HepG2 (cell line): ENCODE measurements at regions not wholly inside any gene's neighbourhood (a gene's known extent, or its start where the extent isn't known, plus 50 kb on each side); places are given as distances from the start of the nearest gene placed in this dataset.

Experiments used
- CHCHD3 ChIP-seq: sonication (generic); formaldehyde crosslinking; IDR thresholded peaks from 2 replicates; pipeline ENCODE4 v1.8.0; 2022; ENCODE audit warnings: mild to moderate bottlenecking, missing genetic modification reagents, moderate library complexity
- CSRNP2 ChIP-seq: sonication (generic); formaldehyde crosslinking; conservative IDR thresholded peaks from 2 replicates; pipeline ENCODE4 v1.8.0; 2022; ENCODE audit warnings: low read depth, missing genetic modification reagents
- FOXA3 ChIP-seq: IDR thresholded peaks from 2 replicates; pipeline ENCODE4 v1.6.1; 2016; ENCODE audit warnings: missing genetic modification reagents, missing compliant biosample characterization
- FOXC1 ChIP-seq: sonication (generic); formaldehyde crosslinking; IDR thresholded peaks from 2 replicates; pipeline ENCODE4 v1.8.0; 2022; ENCODE audit warnings: mild to moderate bottlenecking, missing genetic modification reagents, borderline replicate concordance
- KDM1A ChIP-seq: IDR thresholded peaks from 2 replicates; pipeline ENCODE4 v1.6.1; 2016; ENCODE audit warnings: missing compliant biosample characterization
- MAF1 ChIP-seq: sonication (generic); formaldehyde crosslinking; IDR thresholded peaks from 2 replicates; pipeline ENCODE4 v1.5.0; 2020; ENCODE audit warnings: missing genetic modification reagents, borderline replicate concordance
- MTA1 ChIP-seq: sonication (generic); formaldehyde crosslinking; IDR thresholded peaks from 2 replicates; pipeline ENCODE4 v1.4.0; 2020; ENCODE audit warnings: missing genetic modification reagents, mild to moderate bottlenecking, borderline replicate concordance
- MTA3 ChIP-seq: sonication (generic); formaldehyde crosslinking; IDR thresholded peaks from 2 replicates; pipeline ENCODE4 v1.4.0; 2020; ENCODE audit warnings: missing genetic modification reagents
- NFKB2 ChIP-seq: sonication (generic); formaldehyde crosslinking; IDR thresholded peaks from 2 replicates; pipeline ENCODE4 v1.4.0; 2020; ENCODE audit warnings: missing genetic modification reagents, borderline replicate concordance
- NR3C1 ChIP-seq: sonication (generic); formaldehyde crosslinking; IDR thresholded peaks from 2 replicates; pipeline ENCODE4 v1.4.0; 2020; ENCODE audit warnings: missing genetic modification reagents
- PHF5A ChIP-seq: IDR thresholded peaks from one replicate; pipeline ENCODE4 v1.6.1; 2018; ENCODE audit warnings: low read depth, missing genetic modification reagents; ENCODE audit not compliant: unreplicated experiment
- RXRA ChIP-seq: sonication (generic); formaldehyde crosslinking; IDR thresholded peaks from 2 replicates; pipeline ENCODE4 v1.5.1; 2020; ENCODE audit warnings: missing genetic modification reagents
- ZNF207 ChIP-seq: fragments of 450-650 bp; IDR thresholded peaks from 2 replicates; pipeline ENCODE4 v1.6.1; 2016; ENCODE audit warnings: antibody characterized with exemption, borderline replicate concordance
- ZNF33B ChIP-seq: sonication (generic); formaldehyde crosslinking; IDR thresholded peaks from 2 replicates; pipeline ENCODE4 v1.5.1; 2020; ENCODE audit warnings: mild to moderate bottlenecking, missing genetic modification reagents
- ZNF772 ChIP-seq: sonication (generic); formaldehyde crosslinking; IDR thresholded peaks from 2 replicates; pipeline ENCODE4 v1.5.0; 2020; ENCODE audit warnings: mild to moderate bottlenecking, missing genetic modification reagents
- TF ChIP-seq, protein P1 (sequence below): conservative IDR thresholded peaks from 2 replicates; pipeline ENCODE4 v1.6.1; 2018; ENCODE audit warnings: missing genetic modification reagents
- TF ChIP-seq, protein P2 (sequence below): sonication (generic); formaldehyde crosslinking; conservative IDR thresholded peaks from 2 replicates; pipeline ENCODE4 v1.4.0; 2020; ENCODE audit warnings: missing genetic modification reagents
- TF ChIP-seq, protein P3 (sequence below): sonication (generic); formaldehyde crosslinking; IDR thresholded peaks from 2 replicates; pipeline ENCODE4 v1.8.1; 2022; ENCODE audit warnings: low read depth, mild to moderate bottlenecking, missing genetic modification reagents
- TF ChIP-seq, protein P4 (sequence below): sonication (generic); formaldehyde crosslinking; IDR thresholded peaks from 2 replicates; pipeline ENCODE4 v1.9.0; 2021; ENCODE audit warnings: missing genetic modification reagents, mild to moderate bottlenecking, borderline replicate concordance
- TF ChIP-seq, protein P5 (sequence below), 2 experiments: fragments of 450-650 bp in 1 of 2; sonication (generic) in 1 of 2; formaldehyde crosslinking; IDR thresholded peaks; 2 replicates each; pipeline versions ENCODE4 v1.5.0 to v1.8.0; 2020 to 2022; ENCODE audit warnings: mild to moderate bottlenecking in 1 of 2, missing genetic modification reagents in 1 of 2

- TF ChIP-seq ZNF772 (CRISPR knock-in tag) (no peak), MAF1 (CRISPR knock-in tag) (no peak), PHF5A (CRISPR knock-in tag) (peak; percentile 49), NFKB2 (CRISPR knock-in tag) (no peak), NR3C1 (no peak), RXRA (CRISPR knock-in tag) (peak; percentile 78; the same call in 1 of the 2 replicates), FOXC1 (no peak), FOXA3 (CRISPR knock-in tag) (peak; percentile 89), ZNF207 (no peak), CSRNP2 (no peak), MTA1 (CRISPR knock-in tag) (peak; percentile 55; the same call in 1 of the 2 replicates), ZNF33B (CRISPR knock-in tag) (no peak), KDM1A (CRISPR knock-in tag) (0 out of 2 replicates have a peak, but pooled peaks have one; percentile 15), MTA3 (CRISPR knock-in tag) (no peak), CHCHD3 (CRISPR knock-in tag) (no peak)
- TF ChIP-seq, protein P1, sequence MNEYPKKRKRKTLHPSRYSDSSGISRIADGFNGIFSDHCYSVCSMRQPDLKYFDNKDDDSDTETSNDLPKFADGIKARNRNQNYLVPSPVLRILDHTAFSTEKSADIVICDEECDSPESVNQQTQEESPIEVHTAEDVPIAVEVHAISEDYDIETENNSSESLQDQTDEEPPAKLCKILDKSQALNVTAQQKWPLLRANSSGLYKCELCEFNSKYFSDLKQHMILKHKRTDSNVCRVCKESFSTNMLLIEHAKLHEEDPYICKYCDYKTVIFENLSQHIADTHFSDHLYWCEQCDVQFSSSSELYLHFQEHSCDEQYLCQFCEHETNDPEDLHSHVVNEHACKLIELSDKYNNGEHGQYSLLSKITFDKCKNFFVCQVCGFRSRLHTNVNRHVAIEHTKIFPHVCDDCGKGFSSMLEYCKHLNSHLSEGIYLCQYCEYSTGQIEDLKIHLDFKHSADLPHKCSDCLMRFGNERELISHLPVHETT (CRISPR knock-in tag): 0 out of 2 replicates have a peak, but pooled peaks have one; percentile 31
- TF ChIP-seq, protein P2, sequence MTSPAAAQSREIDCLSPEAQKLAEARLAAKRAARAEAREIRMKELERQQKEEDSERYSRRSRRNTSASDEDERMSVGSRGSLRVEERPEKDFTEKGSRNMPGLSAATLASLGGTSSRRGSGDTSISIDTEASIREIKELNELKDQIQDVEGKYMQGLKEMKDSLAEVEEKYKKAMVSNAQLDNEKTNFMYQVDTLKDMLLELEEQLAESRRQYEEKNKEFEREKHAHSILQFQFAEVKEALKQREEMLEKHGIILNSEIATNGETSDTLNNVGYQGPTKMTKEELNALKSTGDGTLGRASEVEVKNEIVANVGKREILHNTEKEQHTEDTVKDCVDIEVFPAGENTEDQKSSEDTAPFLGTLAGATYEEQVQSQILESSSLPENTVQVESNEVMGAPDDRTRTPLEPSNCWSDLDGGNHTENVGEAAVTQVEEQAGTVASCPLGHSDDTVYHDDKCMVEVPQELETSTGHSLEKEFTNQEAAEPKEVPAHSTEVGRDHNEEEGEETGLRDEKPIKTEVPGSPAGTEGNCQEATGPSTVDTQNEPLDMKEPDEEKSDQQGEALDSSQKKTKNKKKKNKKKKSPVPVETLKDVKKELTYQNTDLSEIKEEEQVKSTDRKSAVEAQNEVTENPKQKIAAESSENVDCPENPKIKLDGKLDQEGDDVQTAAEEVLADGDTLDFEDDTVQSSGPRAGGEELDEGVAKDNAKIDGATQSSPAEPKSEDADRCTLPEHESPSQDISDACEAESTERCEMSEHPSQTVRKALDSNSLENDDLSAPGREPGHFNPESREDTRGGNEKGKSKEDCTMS (CRISPR knock-in tag): no peak
- TF ChIP-seq, protein P3, sequence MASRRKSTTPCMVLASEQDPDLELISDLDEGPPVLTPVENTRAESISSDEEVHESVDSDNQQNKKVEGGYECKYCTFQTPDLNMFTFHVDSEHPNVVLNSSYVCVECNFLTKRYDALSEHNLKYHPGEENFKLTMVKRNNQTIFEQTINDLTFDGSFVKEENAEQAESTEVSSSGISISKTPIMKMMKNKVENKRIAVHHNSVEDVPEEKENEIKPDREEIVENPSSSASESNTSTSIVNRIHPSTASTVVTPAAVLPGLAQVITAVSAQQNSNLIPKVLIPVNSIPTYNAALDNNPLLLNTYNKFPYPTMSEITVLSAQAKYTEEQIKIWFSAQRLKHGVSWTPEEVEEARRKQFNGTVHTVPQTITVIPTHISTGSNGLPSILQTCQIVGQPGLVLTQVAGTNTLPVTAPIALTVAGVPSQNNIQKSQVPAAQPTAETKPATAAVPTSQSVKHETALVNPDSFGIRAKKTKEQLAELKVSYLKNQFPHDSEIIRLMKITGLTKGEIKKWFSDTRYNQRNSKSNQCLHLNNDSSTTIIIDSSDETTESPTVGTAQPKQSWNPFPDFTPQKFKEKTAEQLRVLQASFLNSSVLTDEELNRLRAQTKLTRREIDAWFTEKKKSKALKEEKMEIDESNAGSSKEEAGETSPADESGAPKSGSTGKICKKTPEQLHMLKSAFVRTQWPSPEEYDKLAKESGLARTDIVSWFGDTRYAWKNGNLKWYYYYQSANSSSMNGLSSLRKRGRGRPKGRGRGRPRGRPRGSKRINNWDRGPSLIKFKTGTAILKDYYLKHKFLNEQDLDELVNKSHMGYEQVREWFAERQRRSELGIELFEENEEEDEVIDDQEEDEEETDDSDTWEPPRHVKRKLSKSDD (CRISPR knock-in tag): no peak
- TF ChIP-seq, protein P4, sequence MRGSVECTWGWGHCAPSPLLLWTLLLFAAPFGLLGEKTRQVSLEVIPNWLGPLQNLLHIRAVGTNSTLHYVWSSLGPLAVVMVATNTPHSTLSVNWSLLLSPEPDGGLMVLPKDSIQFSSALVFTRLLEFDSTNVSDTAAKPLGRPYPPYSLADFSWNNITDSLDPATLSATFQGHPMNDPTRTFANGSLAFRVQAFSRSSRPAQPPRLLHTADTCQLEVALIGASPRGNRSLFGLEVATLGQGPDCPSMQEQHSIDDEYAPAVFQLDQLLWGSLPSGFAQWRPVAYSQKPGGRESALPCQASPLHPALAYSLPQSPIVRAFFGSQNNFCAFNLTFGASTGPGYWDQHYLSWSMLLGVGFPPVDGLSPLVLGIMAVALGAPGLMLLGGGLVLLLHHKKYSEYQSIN (CRISPR knock-in tag): no peak
- TF ChIP-seq, protein P5, sequence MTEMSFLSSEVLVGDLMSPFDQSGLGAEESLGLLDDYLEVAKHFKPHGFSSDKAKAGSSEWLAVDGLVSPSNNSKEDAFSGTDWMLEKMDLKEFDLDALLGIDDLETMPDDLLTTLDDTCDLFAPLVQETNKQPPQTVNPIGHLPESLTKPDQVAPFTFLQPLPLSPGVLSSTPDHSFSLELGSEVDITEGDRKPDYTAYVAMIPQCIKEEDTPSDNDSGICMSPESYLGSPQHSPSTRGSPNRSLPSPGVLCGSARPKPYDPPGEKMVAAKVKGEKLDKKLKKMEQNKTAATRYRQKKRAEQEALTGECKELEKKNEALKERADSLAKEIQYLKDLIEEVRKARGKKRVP (CRISPR knock-in tag; IDR thresholded peaks at IDR 0.05): peak in 1 of 2 experiments; percentile 85; a peak in 2 of 4 replicates
Measured at GRCh38 chr12:115433014-115433634, 749.1 kb upstream of the TBX3 start (continued).
